ENCODE measurements at regions not wholly inside any gene's neighbourhood (a gene's known extent, or its start where the extent isn't known, plus 50 kb on each side); places are given as distances from the start of the nearest gene placed in this dataset.

DNA sequence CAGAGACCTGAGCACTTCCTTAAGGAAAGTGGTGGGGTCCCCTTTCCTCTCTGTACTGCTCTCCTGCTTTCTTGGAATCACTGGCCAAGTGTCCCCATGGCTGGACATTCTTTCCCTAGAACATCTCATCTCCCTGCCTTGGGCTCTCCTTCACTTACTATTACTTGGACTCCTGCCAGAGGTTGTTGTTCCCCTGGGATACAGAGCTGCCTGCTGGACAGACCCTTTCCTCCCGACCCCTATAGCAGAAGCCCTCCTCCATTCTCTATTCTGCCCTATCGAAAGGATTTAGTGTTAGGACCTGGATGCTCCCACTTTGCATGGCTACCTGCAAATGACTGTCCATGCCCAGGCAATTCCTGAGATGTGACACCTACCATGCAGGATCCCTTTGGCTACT lies 164.3 kb upstream of the PODXL start:
- H3K27me3 ChIP-seq (replicated peaks; ENCODE audit: insufficient read depth, low read depth, low read length, poor library complexity) = no peaks in the 10 kb centered on the region
- H3K27ac ChIP-seq (ENCODE audit: low read depth, low read length, poor library complexity, severe bottlenecking) = no peak overlapping the region
- TF ChIP-seq EZH2 (IDR thresholded peaks at IDR 0.05; ENCODE audit: borderline replicate concordance, low read depth, low read length, poor library complexity, severe bottlenecking) = no peak
- TF ChIP-seq, protein P1, sequence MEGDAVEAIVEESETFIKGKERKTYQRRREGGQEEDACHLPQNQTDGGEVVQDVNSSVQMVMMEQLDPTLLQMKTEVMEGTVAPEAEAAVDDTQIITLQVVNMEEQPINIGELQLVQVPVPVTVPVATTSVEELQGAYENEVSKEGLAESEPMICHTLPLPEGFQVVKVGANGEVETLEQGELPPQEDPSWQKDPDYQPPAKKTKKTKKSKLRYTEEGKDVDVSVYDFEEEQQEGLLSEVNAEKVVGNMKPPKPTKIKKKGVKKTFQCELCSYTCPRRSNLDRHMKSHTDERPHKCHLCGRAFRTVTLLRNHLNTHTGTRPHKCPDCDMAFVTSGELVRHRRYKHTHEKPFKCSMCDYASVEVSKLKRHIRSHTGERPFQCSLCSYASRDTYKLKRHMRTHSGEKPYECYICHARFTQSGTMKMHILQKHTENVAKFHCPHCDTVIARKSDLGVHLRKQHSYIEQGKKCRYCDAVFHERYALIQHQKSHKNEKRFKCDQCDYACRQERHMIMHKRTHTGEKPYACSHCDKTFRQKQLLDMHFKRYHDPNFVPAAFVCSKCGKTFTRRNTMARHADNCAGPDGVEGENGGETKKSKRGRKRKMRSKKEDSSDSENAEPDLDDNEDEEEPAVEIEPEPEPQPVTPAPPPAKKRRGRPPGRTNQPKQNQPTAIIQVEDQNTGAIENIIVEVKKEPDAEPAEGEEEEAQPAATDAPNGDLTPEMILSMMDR (conservative IDR thresholded peaks at IDR 0.05; ENCODE audit: low read depth, low read length) = no peak
- POLR2A ChIA-PET (ENCODE audit: low non-redundant PET) = no interaction called here
- no TSS peak for BruUV-seq (replicated peaks)
- H3K4me1 ChIP-seq (ENCODE audit: insufficient read depth, low read length, poor library complexity, severe bottlenecking) = peaks cover 18% of the 10 kb centered on the region
- DNase-seq (ENCODE audit: low spot score) = no peak
- CTCF ChIA-PET = no interaction called here
- H3K4me3 ChIP-seq (ENCODE audit: low read depth, low read length, poor library complexity, severe bottlenecking) = no peak overlapping the region
- no peaks in the 10 kb centered on the region for H3K36me3 ChIP-seq (ENCODE audit: insufficient read depth, low read length, poor library complexity, severe bottlenecking)
- no peaks in the 10 kb centered on the region for H3K9me3 ChIP-seq (ENCODE audit: low read depth, low read length, poor library complexity, severe bottlenecking)
- intact Hi-C loops (cut with micrococcal nuclease; ENCODE audit: unreplicated experiment) = no loop called here

DNA sequence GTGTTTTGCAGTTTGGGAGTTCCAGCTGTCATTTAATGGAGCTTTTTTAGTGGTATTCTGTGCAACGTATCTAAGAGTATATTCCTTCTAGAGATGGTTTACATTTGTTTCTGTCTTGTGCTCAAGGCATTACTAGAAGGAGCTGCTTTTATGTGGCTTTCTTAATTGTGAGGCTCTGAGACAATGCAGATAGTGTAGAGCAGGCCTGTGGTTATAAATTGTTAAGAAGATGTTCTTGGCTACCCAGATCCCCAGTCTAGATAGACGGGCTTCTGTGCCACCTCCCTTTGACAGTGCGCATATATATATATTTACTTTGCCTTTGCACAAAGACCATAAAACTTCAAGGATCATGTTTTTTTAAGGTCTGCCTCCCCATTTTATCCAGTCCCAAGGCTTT lies 160.8 kb upstream of the PODXL start:
- TF ChIP-seq, protein P1 (conservative IDR thresholded peaks at IDR 0.05; ENCODE audit: low read depth, low read length) = no peak
- TF ChIP-seq EZH2 (IDR thresholded peaks at IDR 0.05; ENCODE audit: borderline replicate concordance, low read depth, low read length, poor library complexity, severe bottlenecking) = no peak
- intact Hi-C loops (cut with micrococcal nuclease; ENCODE audit: unreplicated experiment) = no loop called here
- ChIA-PET POLR2A (ENCODE audit: low non-redundant PET) (interaction anchor here (0.7 kb wide), 1 partner anchor 105 kb away, joined by 21 read pairs; no protein-coding TSS in a partner anchor), CTCF (no interaction called here)
- no peaks in the 10 kb centered on the region for H3K27me3 ChIP-seq (replicated peaks; ENCODE audit: insufficient read depth, low read depth, low read length, poor library complexity)
- peaks cover 6% of the 10 kb centered on the region for H3K4me1 ChIP-seq (ENCODE audit: insufficient read depth, low read length, poor library complexity, severe bottlenecking)
- DNase-seq (ENCODE audit: low spot score) = no peak
- no peaks in the 10 kb centered on the region for H3K9me3 ChIP-seq (ENCODE audit: low read depth, low read length, poor library complexity, severe bottlenecking)
- no peaks in the 10 kb centered on the region for H3K36me3 ChIP-seq (ENCODE audit: insufficient read depth, low read length, poor library complexity, severe bottlenecking)
- no peak overlapping the region for H3K27ac ChIP-seq (ENCODE audit: low read depth, low read length, poor library complexity, severe bottlenecking)
- no peak overlapping the region for H3K4me3 ChIP-seq (ENCODE audit: low read depth, low read length, poor library complexity, severe bottlenecking)
- no TSS peak for BruUV-seq (replicated peaks)

DNA sequence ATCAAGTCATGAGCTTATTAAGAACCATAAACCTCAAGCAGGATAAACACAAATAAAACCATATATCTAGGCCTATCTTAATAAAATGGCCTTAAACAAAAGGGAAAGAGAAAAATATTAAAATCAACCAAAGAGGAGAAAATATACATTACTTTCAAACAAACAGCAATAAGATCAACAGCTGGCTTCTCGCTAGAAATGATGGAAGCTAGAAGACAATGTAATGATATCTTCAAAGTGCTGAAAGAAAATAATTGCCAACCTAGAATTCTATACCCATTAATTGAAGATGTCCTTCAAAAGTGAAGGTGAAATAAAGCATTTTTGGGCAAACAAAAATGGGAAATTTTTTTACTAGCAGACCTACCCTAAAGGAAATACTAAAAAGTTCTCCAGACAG lies 142.9 kb upstream of the PODXL start:
- Histone ChIP-seq H3K4me3 (ENCODE audit: low read depth, low read length, poor library complexity, severe bottlenecking) (no peak overlapping the region), H3K4me1 (ENCODE audit: insufficient read depth, low read length, poor library complexity, severe bottlenecking) (no peaks in the 10 kb centered on the region), H3K9me3 (ENCODE audit: low read depth, low read length, poor library complexity, severe bottlenecking) (peaks cover 10% of the 10 kb centered on the region), H3K27me3 (replicated peaks; ENCODE audit: insufficient read depth, low read depth, low read length, poor library complexity) (peaks cover 14% of the 10 kb centered on the region), H3K36me3 (ENCODE audit: insufficient read depth, low read length, poor library complexity, severe bottlenecking) (no peaks in the 10 kb centered on the region), H3K27ac (ENCODE audit: low read depth, low read length, poor library complexity, severe bottlenecking) (no peak overlapping the region)
- intact Hi-C loops (cut with micrococcal nuclease; ENCODE audit: unreplicated experiment) = loop anchor here (10.0 kb wide), 1 partner anchor 555 kb away; no protein-coding TSS in a partner anchor
- no TSS peak for BruUV-seq (replicated peaks)
- TF ChIP-seq, protein P1 (conservative IDR thresholded peaks at IDR 0.05; ENCODE audit: low read depth, low read length) = no peak
- TF ChIP-seq EZH2 (IDR thresholded peaks at IDR 0.05; ENCODE audit: borderline replicate concordance, low read depth, low read length, poor library complexity, severe bottlenecking) = no peak
- CTCF ChIA-PET = no interaction called here
- POLR2A ChIA-PET (ENCODE audit: low non-redundant PET) = interaction anchor here (0.7 kb wide), 1 partner anchor 529 kb away, joined by 3 read pairs; no protein-coding TSS in a partner anchor
- DNase-seq (ENCODE audit: low spot score) = no peak

Data from A673 (cell line).